ENCODE measurements at regions not wholly inside any gene's neighbourhood (a gene's known extent, or its start where the extent isn't known, plus 50 kb on each side); places are given as distances from the start of the nearest gene placed in this dataset.

DNA sequence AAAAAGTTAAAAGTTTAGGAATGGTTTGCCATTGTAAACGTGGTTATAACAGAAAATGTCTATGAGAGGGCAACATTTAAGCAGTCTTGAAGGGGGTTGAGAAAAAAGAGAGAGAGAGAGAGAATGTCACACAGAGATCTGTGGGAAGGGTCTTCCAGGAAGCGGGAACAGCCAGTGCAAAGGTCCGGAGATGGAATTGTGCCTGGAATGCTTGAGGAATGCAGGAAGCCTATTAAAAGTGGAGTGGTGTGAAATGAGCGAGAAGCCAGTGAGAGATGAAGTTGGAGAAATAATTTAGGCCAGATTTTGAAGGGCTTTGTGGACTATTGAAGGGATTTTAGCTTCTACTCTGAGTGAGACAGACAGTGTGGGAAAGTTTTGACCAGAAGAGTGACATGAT, 406.8 kb upstream of the TBX3 start:
- no peak overlapping the region for H3K4me3 ChIP-seq (ENCODE audit: low read depth in 2 of 2, low read length in 1 of 2)
- no peaks in the 10 kb centered on the region for H3K36me3 ChIP-seq (replicated peaks in 1 of 2; ENCODE audit: control insufficient read depth in 1 of 2, insufficient read depth in 2 of 2, low read length in 1 of 2)
- H4K20me1 ChIP-seq (ENCODE audit: insufficient read depth): no peaks in the 10 kb centered on the region
- no peak for DNase-seq
- H3K4me2 ChIP-seq: no peak overlapping the region
- no peaks in the 10 kb centered on the region for H3K79me2 ChIP-seq (ENCODE audit: insufficient read depth)
- no peak overlapping the region for H3K27ac ChIP-seq (ENCODE audit: low read depth in 2 of 2, low read length in 1 of 2)
- H3K27me3 ChIP-seq (ENCODE audit: insufficient read depth): no peaks in the 10 kb centered on the region
- H3K4me1 ChIP-seq (ENCODE audit: control insufficient read depth in 1 of 2, insufficient read depth in 2 of 2, low read depth in 1 of 2, low read length in 1 of 2): no peaks in the 10 kb centered on the region
- 76% methylated on average over 4 of the region's 4 CpGs for WGBS (ENCODE audit: low lambda C conversion rate)
- no peaks in the 10 kb centered on the region for H3K9me2 ChIP-seq
- no peak overlapping the region for H2AFZ ChIP-seq (ENCODE audit: low read depth)
- H3F3A ChIP-seq (replicated peaks; ENCODE audit: insufficient read depth): no peaks in the 10 kb centered on the region
- no peak for TF ChIP-seq NFIC (IDR thresholded peaks at IDR 0.05; ENCODE audit: borderline replicate concordance)
- TF ChIP-seq EP300 (IDR thresholded peaks at IDR 0.05; ENCODE audit: borderline replicate concordance in 1 of 2, low read depth in 1 of 2, low read length in 1 of 2): no peak
- TF ChIP-seq, protein P1, sequence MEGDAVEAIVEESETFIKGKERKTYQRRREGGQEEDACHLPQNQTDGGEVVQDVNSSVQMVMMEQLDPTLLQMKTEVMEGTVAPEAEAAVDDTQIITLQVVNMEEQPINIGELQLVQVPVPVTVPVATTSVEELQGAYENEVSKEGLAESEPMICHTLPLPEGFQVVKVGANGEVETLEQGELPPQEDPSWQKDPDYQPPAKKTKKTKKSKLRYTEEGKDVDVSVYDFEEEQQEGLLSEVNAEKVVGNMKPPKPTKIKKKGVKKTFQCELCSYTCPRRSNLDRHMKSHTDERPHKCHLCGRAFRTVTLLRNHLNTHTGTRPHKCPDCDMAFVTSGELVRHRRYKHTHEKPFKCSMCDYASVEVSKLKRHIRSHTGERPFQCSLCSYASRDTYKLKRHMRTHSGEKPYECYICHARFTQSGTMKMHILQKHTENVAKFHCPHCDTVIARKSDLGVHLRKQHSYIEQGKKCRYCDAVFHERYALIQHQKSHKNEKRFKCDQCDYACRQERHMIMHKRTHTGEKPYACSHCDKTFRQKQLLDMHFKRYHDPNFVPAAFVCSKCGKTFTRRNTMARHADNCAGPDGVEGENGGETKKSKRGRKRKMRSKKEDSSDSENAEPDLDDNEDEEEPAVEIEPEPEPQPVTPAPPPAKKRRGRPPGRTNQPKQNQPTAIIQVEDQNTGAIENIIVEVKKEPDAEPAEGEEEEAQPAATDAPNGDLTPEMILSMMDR (IDR thresholded peaks at IDR 0.05): no peak
- no peak for TF ChIP-seq TAF1 (IDR thresholded peaks at IDR 0.05; ENCODE audit: borderline replicate concordance, low read depth, low read length)
- no peak for TF ChIP-seq GATA2 (CRISPR knock-in tag; IDR thresholded peaks at IDR 0.05)
- TF ChIP-seq, protein P2, sequence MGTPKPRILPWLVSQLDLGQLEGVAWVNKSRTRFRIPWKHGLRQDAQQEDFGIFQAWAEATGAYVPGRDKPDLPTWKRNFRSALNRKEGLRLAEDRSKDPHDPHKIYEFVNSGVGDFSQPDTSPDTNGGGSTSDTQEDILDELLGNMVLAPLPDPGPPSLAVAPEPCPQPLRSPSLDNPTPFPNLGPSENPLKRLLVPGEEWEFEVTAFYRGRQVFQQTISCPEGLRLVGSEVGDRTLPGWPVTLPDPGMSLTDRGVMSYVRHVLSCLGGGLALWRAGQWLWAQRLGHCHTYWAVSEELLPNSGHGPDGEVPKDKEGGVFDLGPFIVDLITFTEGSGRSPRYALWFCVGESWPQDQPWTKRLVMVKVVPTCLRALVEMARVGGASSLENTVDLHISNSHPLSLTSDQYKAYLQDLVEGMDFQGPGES (IDR thresholded peaks at IDR 0.05; ENCODE audit: low read depth, low read length): no peak
- TF ChIP-seq TCF12 (IDR thresholded peaks at IDR 0.05): no peak
- no peak for TF ChIP-seq RXRA (IDR thresholded peaks at IDR 0.05; ENCODE audit: borderline replicate concordance, low read depth)
- TF ChIP-seq FOSL2 (IDR thresholded peaks at IDR 0.05; ENCODE audit: borderline replicate concordance, low read depth): no peak
- no peak for TF ChIP-seq ELF1 (IDR thresholded peaks at IDR 0.05)
- TF ChIP-seq POLR2AphosphoS5 (IDR thresholded peaks at IDR 0.05; ENCODE audit: low read depth, low read length): no peak
- no peak for TF ChIP-seq SIN3A (IDR thresholded peaks at IDR 0.05; ENCODE audit: borderline replicate concordance, low read depth, low read length)
- TF ChIP-seq CHD2 (IDR thresholded peaks at IDR 0.05; ENCODE audit: low read length, partially characterized antibody): no peak
- TF ChIP-seq NRF1 (IDR thresholded peaks at IDR 0.05; ENCODE audit: low read depth, low read length): no peak
- no peak for TF ChIP-seq JUND (IDR thresholded peaks at IDR 0.05)
- TF ChIP-seq EZH2phosphoT487 (IDR thresholded peaks at IDR 0.05; ENCODE audit: borderline replicate concordance, low read depth): no peak
- TF ChIP-seq, protein P3, sequence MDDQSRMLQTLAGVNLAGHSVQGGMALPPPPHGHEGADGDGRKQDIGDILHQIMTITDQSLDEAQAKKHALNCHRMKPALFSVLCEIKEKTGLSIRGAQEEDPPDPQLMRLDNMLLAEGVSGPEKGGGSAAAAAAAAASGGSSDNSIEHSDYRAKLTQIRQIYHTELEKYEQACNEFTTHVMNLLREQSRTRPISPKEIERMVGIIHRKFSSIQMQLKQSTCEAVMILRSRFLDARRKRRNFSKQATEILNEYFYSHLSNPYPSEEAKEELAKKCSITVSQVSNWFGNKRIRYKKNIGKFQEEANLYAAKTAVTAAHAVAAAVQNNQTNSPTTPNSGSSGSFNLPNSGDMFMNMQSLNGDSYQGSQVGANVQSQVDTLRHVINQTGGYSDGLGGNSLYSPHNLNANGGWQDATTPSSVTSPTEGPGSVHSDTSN (IDR thresholded peaks at IDR 0.05): no peak
- ChIA-PET CTCF (no interaction called here), POLR2A (no interaction called here)
- H3K9me3 ChIP-seq: no peaks in the 10 kb centered on the region
- H3K9ac ChIP-seq: no peak overlapping the region

All from SK-N-SH (cell line).